Skeletal muscle satellite cell (primary cell): ENCODE measurements at regions not wholly inside any gene's neighbourhood (a gene's known extent, or its start where the extent isn't known, plus 50 kb on each side); places are given as distances from the start of the nearest gene placed in this dataset.

Experiments used
- H3K27me3 ChIP-seq: 2 replicates; pipeline ENCODE4 v1.7.0; 2013; ENCODE audit warnings: low read length; ENCODE audit not compliant: control insufficient read depth, insufficient read depth
- H3K36me3 ChIP-seq: 2 replicates; pipeline ENCODE4 v1.7.0; 2013; ENCODE audit warnings: mild to moderate bottlenecking, control low read depth, low read length; ENCODE audit not compliant: insufficient read depth
- H3K4me1 ChIP-seq: 2 replicates; pipeline ENCODE4 v1.7.0; 2013; ENCODE audit warnings: low read length; ENCODE audit not compliant: control insufficient read depth, insufficient read depth
- H3K4me2 ChIP-seq: 2 replicates; pipeline ENCODE4 v1.7.0; 2013; ENCODE audit warnings: mild to moderate bottlenecking, low read length
- H3K4me3 ChIP-seq: 2 replicates; pipeline ENCODE4 v1.7.0; 2013; ENCODE audit warnings: low read length
- H3K9ac ChIP-seq: 2 replicates; pipeline ENCODE4 v1.7.0; 2013; ENCODE audit warnings: mild to moderate bottlenecking, low read depth, low read length, moderate library complexity
- H3K9me3 ChIP-seq: replicated peaks from 2 replicates; pipeline ENCODE4 v1.7.0; 2013; ENCODE audit warnings: mild to moderate bottlenecking, control low read depth, low read length

GRCh38 chr14:27366596-27366995 is 768.8 kb upstream of the NOVA1 start:
- H3K9me3 ChIP-seq = no peaks in the 10 kb centered on the region
- no peak overlapping the region for H3K9ac ChIP-seq
- H3K36me3 ChIP-seq = no peaks in the 10 kb centered on the region
- H3K4me3 ChIP-seq = no peak overlapping the region
- H3K4me1 ChIP-seq = no peaks in the 10 kb centered on the region
- H3K27me3 ChIP-seq = no peaks in the 10 kb centered on the region
- H3K4me2 ChIP-seq = no peak overlapping the region

- no peak overlapping the region for H3K4me3 ChIP-seq
- no peak overlapping the region for H3K4me2 ChIP-seq
- no peaks in the 10 kb centered on the region for H3K36me3 ChIP-seq
- no peak overlapping the region for H3K9ac ChIP-seq
- H3K4me1 ChIP-seq = no peaks in the 10 kb centered on the region
- H3K27me3 ChIP-seq = no peaks in the 10 kb centered on the region
- H3K9me3 ChIP-seq = no peaks in the 10 kb centered on the region
Observed at GRCh38 chr14:27367345-27367744, 769.5 kb upstream of the NOVA1 start.

- H3K27me3 ChIP-seq = no peaks in the 10 kb centered on the region
- H3K4me1 ChIP-seq = no peaks in the 10 kb centered on the region
- H3K9me3 ChIP-seq = no peaks in the 10 kb centered on the region
- no peak overlapping the region for H3K9ac ChIP-seq
- H3K4me2 ChIP-seq = no peak overlapping the region
- H3K36me3 ChIP-seq = no peaks in the 10 kb centered on the region
- no peak overlapping the region for H3K4me3 ChIP-seq
Observed at GRCh38 chr14:27370074-27370473, 772.2 kb upstream of the NOVA1 start.

GRCh38 chr14:27370775-27371174 is 772.9 kb upstream of the NOVA1 start:
- no peak overlapping the region for H3K4me2 ChIP-seq
- no peaks in the 10 kb centered on the region for H3K4me1 ChIP-seq
- H3K9me3 ChIP-seq = no peaks in the 10 kb centered on the region
- H3K27me3 ChIP-seq = no peaks in the 10 kb centered on the region
- H3K36me3 ChIP-seq = no peaks in the 10 kb centered on the region
- no peak overlapping the region for H3K9ac ChIP-seq
- no peak overlapping the region for H3K4me3 ChIP-seq

GRCh38 chr14:27371209-27371608 is 773.4 kb upstream of the NOVA1 start:
- Histone ChIP-seq H3K9me3 (no peaks in the 10 kb centered on the region), H3K4me3 (no peak overlapping the region), H3K36me3 (no peaks in the 10 kb centered on the region), H3K27me3 (no peaks in the 10 kb centered on the region), H3K4me1 (no peaks in the 10 kb centered on the region), H3K9ac (no peak overlapping the region), H3K4me2 (no peak overlapping the region)

- no peak overlapping the region for H3K4me2 ChIP-seq
- no peaks in the 10 kb centered on the region for H3K27me3 ChIP-seq
- H3K4me3 ChIP-seq = no peak overlapping the region
- H3K36me3 ChIP-seq = no peaks in the 10 kb centered on the region
- no peaks in the 10 kb centered on the region for H3K9me3 ChIP-seq
- no peak overlapping the region for H3K9ac ChIP-seq
- no peaks in the 10 kb centered on the region for H3K4me1 ChIP-seq
Observed at GRCh38 chr14:27371868-27372267, 774.0 kb upstream of the NOVA1 start.

GRCh38 chr14:27372771-27373170 is 774.9 kb upstream of the NOVA1 start:
- Histone ChIP-seq H3K36me3 (no peaks in the 10 kb centered on the region), H3K4me2 (no peak overlapping the region), H3K4me3 (no peak overlapping the region), H3K4me1 (no peaks in the 10 kb centered on the region), H3K27me3 (no peaks in the 10 kb centered on the region), H3K9ac (no peak overlapping the region), H3K9me3 (no peaks in the 10 kb centered on the region)

GRCh38 chr14:27384124-27384523 is 786.3 kb upstream of the NOVA1 start:
- peaks cover 6% of the 10 kb centered on the region for H3K4me1 ChIP-seq

GRCh38 chr14:27386391-27386790 is 788.6 kb upstream of the NOVA1 start:
- Histone ChIP-seq H3K4me3 (no peak overlapping the region), H3K9ac (no peak overlapping the region), H3K9me3 (no peaks in the 10 kb centered on the region), H3K27me3 (no peaks in the 10 kb centered on the region), H3K4me1 (peaks cover 10% of the 10 kb centered on the region), H3K36me3 (no peaks in the 10 kb centered on the region), H3K4me2 (no peak overlapping the region)

More at GRCh38 chr14:27384124-27384523, 786.3 kb upstream of the NOVA1 start:
- Histone ChIP-seq H3K4me2 (no peak overlapping the region), H3K4me3 (no peak overlapping the region), H3K9ac (no peak overlapping the region), H3K27me3 (no peaks in the 10 kb centered on the region), H3K36me3 (no peaks in the 10 kb centered on the region), H3K9me3 (no peaks in the 10 kb centered on the region)

- no peak overlapping the region for H3K4me3 ChIP-seq
- no peaks in the 10 kb centered on the region for H3K9me3 ChIP-seq
- H3K4me2 ChIP-seq = no peak overlapping the region
- peaks cover 18% of the 10 kb centered on the region for H3K4me1 ChIP-seq
- H3K9ac ChIP-seq = no peak overlapping the region
- H3K27me3 ChIP-seq = no peaks in the 10 kb centered on the region
- H3K36me3 ChIP-seq = no peaks in the 10 kb centered on the region
Observed at GRCh38 chr14:27387463-27387862, 789.6 kb upstream of the NOVA1 start.

GRCh38 chr14:27389402-27389801 is 791.6 kb upstream of the NOVA1 start:
- no peak overlapping the region for H3K4me2 ChIP-seq
- H3K4me3 ChIP-seq = no peak overlapping the region
- peaks cover 18% of the 10 kb centered on the region for H3K4me1 ChIP-seq
- no peaks in the 10 kb centered on the region for H3K9me3 ChIP-seq
- H3K36me3 ChIP-seq = no peaks in the 10 kb centered on the region
- H3K27me3 ChIP-seq = no peaks in the 10 kb centered on the region
- no peak overlapping the region for H3K9ac ChIP-seq

- Histone ChIP-seq H3K4me1 (peaks cover 18% of the 10 kb centered on the region), H3K4me3 (no peak overlapping the region), H3K27me3 (no peaks in the 10 kb centered on the region), H3K4me2 (no peak overlapping the region), H3K9ac (no peak overlapping the region), H3K36me3 (no peaks in the 10 kb centered on the region), H3K9me3 (no peaks in the 10 kb centered on the region)
Observed at GRCh38 chr14:27390155-27390554, 792.3 kb upstream of the NOVA1 start.
